ENCODE measurements at regions not wholly inside any gene's neighbourhood (a gene's known extent, or its start where the extent isn't known, plus 50 kb on each side); places are given as distances from the start of the nearest gene placed in this dataset.

DNA sequence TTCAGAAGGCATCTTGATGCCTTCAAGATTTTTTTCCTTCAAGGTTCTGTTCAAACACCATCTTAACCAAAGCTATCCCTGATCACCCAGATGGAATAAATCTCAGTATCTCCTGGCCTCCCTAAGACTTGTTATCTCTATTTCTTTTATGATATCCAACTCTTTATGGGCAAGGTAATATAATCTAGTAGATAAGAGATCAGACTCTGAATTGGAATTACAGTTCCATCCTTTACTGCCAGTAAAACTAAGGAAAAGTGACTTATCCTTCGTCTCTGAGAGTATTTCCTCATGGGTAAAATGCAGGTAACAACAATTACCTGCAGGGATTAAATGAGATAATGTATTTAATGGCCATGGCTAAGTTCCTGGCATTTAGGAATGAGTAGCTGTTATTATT, 445.0 kb upstream of the DAB1 start:
- Mint-ChIP-seq H3K4me1 (no peaks in the 10 kb centered on the region), H3K9me3 (ENCODE audit: insufficient read depth) (no peaks in the 10 kb centered on the region), H3K27me3 (no peaks in the 10 kb centered on the region), H3K27ac (no peak overlapping the region), H3K4me3 (no peak overlapping the region)
- Histone ChIP-seq H3K79me2 (ENCODE audit: control insufficient read depth, insufficient read depth, low read length) (no peaks in the 10 kb centered on the region), H2AFZ (ENCODE audit: insufficient read depth, low read depth, low read length, poor library complexity, severe bottlenecking) (no peak overlapping the region), H3K27me3 (replicated peaks in 1 of 4; ENCODE audit: control extremely low read depth in 1 of 4, control insufficient read depth in 3 of 4, insufficient read depth in 4 of 4, low read length in 3 of 4) (no peaks in the 10 kb centered on the region), H3K27ac (ENCODE audit: low read length in 2 of 2) (no peak overlapping the region), H4K20me1 (ENCODE audit: control insufficient read depth, insufficient read depth, low read length, poor library complexity, severe bottlenecking) (no peaks in the 10 kb centered on the region), H3K9ac (ENCODE audit: low read length) (no peak overlapping the region), H3K4me3 (ENCODE audit: control extremely low read depth in 1 of 5, extremely low read depth in 1 of 5, insufficient read depth in 1 of 5, low read depth in 2 of 5, low read length in 4 of 5) (no peak overlapping the region), H3K4me1 (ENCODE audit: control insufficient read depth in 2 of 2, insufficient read depth in 2 of 2, low read length in 2 of 2) (no peaks in the 10 kb centered on the region), H3K9me3 (ENCODE audit: control extremely low read depth in 1 of 3, control insufficient read depth in 2 of 3, insufficient read depth in 1 of 3, low read length in 2 of 3) (no peaks in the 10 kb centered on the region), H3K4me2 (replicated peaks; ENCODE audit: low read depth, low read length, poor library complexity, severe bottlenecking) (no peak overlapping the region), H3K36me3 (replicated peaks in 1 of 2; ENCODE audit: control extremely low read depth in 1 of 2, control insufficient read depth in 1 of 2, extremely low read depth in 1 of 2, insufficient read depth in 2 of 2, low read length in 1 of 2) (no peaks in the 10 kb centered on the region)
- DNase-seq (no peak), ATAC-seq (ENCODE audit: low read depth) (no peak)
- ChIA-PET CTCF (no interaction called here), POLR2A (no interaction called here)
- no peak for TF ChIP-seq EZH2 (IDR thresholded peaks at IDR 0.05; ENCODE audit: borderline replicate concordance, insufficient read depth, low read depth, low read length, poor library complexity, severe bottlenecking)
- TF ChIP-seq, protein P1, sequence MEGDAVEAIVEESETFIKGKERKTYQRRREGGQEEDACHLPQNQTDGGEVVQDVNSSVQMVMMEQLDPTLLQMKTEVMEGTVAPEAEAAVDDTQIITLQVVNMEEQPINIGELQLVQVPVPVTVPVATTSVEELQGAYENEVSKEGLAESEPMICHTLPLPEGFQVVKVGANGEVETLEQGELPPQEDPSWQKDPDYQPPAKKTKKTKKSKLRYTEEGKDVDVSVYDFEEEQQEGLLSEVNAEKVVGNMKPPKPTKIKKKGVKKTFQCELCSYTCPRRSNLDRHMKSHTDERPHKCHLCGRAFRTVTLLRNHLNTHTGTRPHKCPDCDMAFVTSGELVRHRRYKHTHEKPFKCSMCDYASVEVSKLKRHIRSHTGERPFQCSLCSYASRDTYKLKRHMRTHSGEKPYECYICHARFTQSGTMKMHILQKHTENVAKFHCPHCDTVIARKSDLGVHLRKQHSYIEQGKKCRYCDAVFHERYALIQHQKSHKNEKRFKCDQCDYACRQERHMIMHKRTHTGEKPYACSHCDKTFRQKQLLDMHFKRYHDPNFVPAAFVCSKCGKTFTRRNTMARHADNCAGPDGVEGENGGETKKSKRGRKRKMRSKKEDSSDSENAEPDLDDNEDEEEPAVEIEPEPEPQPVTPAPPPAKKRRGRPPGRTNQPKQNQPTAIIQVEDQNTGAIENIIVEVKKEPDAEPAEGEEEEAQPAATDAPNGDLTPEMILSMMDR (IDR thresholded peaks at IDR 0.05), result no peak
- intact Hi-C loops (cut with micrococcal nuclease), result no loop called here
- WGBS (ENCODE audit: insufficient coverage), result no CpG with 5 or more reads among the region's 1 CpG

DNA sequence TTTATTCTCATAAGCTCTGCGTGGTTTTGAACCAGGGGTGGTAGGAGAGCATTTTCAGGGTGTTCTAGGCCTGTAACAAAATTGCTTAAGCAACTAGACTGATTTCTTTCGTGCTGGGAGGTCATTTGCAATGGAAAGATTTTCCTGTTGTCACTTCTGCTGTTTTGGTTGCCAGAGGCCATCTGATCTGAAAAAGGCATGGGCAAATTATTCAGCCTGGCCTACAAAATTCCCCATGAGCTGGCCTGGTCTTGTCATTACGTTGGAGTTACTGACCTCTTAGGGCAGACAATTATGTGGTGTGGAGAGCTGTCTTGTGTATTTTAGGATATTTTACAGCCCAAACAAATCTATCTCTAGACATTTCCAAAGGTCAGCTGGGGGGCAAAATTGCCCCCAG, 444.4 kb upstream of the DAB1 start:
- 80% methylated on average over 2 of the region's 3 CpGs for WGBS (ENCODE audit: insufficient coverage)
- Histone ChIP-seq H2AFZ (ENCODE audit: insufficient read depth, low read depth, low read length, poor library complexity, severe bottlenecking) (no peak overlapping the region), H3K27ac (ENCODE audit: low read length in 2 of 2) (no peak overlapping the region), H3K36me3 (replicated peaks in 1 of 2; ENCODE audit: control extremely low read depth in 1 of 2, control insufficient read depth in 1 of 2, extremely low read depth in 1 of 2, insufficient read depth in 2 of 2, low read length in 1 of 2) (no peaks in the 10 kb centered on the region), H4K20me1 (ENCODE audit: control insufficient read depth, insufficient read depth, low read length, poor library complexity, severe bottlenecking) (no peaks in the 10 kb centered on the region), H3K9me3 (ENCODE audit: control extremely low read depth in 1 of 3, control insufficient read depth in 2 of 3, insufficient read depth in 1 of 3, low read length in 2 of 3) (no peaks in the 10 kb centered on the region), H3K27me3 (replicated peaks in 1 of 4; ENCODE audit: control extremely low read depth in 1 of 4, control insufficient read depth in 3 of 4, insufficient read depth in 4 of 4, low read length in 3 of 4) (no peaks in the 10 kb centered on the region), H3K4me1 (ENCODE audit: control insufficient read depth in 2 of 2, insufficient read depth in 2 of 2, low read length in 2 of 2) (no peaks in the 10 kb centered on the region), H3K79me2 (ENCODE audit: control insufficient read depth, insufficient read depth, low read length) (no peaks in the 10 kb centered on the region), H3K4me2 (replicated peaks; ENCODE audit: low read depth, low read length, poor library complexity, severe bottlenecking) (no peak overlapping the region), H3K4me3 (ENCODE audit: control extremely low read depth in 1 of 5, extremely low read depth in 1 of 5, insufficient read depth in 1 of 5, low read depth in 2 of 5, low read length in 4 of 5) (no peak overlapping the region), H3K9ac (ENCODE audit: low read length) (no peak overlapping the region)
- no peak for TF ChIP-seq EZH2 (IDR thresholded peaks at IDR 0.05; ENCODE audit: borderline replicate concordance, insufficient read depth, low read depth, low read length, poor library complexity, severe bottlenecking)
- Mint-ChIP-seq H3K9me3 (ENCODE audit: insufficient read depth) (no peaks in the 10 kb centered on the region), H3K27ac (no peak overlapping the region), H3K4me3 (no peak overlapping the region), H3K4me1 (no peaks in the 10 kb centered on the region), H3K27me3 (no peaks in the 10 kb centered on the region)
- ATAC-seq (ENCODE audit: low read depth) (no peak), DNase-seq (no peak)
- POLR2A ChIA-PET, result no interaction called here
- CTCF ChIA-PET, result no interaction called here
- intact Hi-C loops (cut with micrococcal nuclease), result no loop called here
